ENCODE measurements at regions not wholly inside any gene's neighbourhood (a gene's known extent, or its start where the extent isn't known, plus 50 kb on each side); places are given as distances from the start of the nearest gene placed in this dataset.
A peak's percentile ranks its signal among the peaks of the same experiment; 100 is the strongest.
"Not testable (repeated sequence)": the region's sequence is repeated elsewhere in the genome, so short reads cannot be mapped to it uniquely, and the experiment has no call there.

DNA sequence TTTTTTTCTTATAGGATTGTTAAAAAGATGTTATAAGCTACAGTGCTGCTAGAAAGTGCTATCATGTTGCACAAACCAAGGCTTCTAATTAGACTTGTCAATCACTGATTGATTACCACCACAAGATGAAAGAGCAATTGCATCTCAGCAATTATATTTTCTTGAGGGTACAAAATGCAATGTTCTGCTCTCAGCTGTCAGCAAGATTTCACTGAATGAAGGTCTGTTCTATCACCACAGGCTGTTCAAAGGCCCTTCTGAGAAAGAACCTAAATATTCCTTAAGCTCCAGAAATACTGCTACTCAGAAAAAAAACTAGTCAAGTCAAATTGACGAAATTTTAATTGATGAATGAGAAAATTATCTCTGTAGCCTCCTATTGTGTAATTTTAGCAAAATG is 301.9 kb upstream of the KYNU start:
- no peak for DNase-seq

DNA sequence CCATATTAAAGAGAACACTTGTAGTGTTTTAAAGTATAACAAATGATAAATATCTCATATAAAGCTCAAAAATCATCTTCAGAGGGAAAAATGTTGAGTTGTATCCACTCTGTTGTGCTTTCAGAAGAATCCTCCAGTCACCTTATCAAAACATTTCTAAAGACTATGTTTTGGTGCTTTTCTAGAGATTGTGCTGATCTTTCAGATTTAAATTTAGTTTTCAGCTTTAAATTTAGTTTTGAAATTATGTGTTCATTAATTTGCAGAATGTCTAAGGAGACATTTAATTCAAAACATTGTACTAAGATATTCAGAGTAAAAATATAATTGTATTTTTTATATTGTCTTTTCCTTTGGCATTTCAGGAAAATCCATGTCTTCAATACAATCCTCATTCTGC is 303.1 kb upstream of the KYNU start:
- no peak for DNase-seq

DNA sequence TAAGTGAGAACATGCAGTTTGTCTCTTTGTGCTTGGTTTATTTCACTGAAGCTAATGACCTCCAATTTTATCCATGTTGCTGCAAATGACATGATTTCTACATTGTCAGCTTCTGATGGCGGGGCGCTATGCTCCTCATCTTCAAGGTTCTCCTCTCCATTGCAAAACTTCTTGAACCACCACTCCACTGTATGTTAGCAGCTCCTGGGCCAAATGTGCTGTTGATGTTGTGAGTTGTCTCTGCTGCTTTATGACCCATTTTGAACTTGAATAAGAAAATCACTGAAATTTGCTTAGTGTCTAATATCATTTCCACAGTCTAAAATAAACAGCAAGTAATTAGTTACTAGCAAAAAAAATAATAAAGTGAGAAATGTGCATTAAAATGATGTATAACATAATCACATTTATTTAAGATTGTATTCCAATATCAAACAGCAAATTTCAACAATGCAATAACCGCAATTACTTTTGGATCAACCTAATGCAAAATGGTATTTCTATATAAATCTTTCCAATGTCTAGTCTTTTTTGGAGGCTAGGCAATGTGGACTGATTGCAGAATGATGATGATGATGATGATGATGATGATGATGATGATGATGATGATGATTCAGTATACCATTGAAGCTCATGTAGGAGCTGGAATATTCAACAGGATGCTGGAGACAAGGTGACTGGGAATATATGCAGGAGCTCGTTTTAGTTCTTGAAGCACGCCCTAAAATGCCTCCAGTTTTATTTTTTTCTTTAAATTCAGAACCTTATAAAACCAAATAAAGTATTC is 304.9 kb upstream of the KYNU start:
- DNase-seq = no peak

DNA sequence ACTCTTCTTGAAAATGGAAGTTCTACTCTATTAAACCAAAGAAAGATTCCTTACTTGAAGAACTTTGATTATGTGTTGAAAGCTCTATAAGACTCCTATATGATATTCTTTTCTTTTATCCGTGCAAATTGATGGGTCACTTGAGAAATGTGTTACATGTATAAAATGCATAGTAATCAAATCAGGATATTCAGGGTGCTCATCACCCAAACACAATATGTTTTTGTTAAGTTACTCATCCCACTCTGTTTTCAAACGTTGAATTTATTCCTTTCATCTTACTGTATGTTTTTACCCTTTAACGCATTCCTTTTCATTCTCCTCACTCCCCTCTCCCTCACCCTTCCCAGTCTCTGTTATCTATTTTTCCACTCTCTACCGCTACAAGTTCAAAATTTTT is 305.5 kb upstream of the KYNU start:
- DNase-seq = no peak

DNA sequence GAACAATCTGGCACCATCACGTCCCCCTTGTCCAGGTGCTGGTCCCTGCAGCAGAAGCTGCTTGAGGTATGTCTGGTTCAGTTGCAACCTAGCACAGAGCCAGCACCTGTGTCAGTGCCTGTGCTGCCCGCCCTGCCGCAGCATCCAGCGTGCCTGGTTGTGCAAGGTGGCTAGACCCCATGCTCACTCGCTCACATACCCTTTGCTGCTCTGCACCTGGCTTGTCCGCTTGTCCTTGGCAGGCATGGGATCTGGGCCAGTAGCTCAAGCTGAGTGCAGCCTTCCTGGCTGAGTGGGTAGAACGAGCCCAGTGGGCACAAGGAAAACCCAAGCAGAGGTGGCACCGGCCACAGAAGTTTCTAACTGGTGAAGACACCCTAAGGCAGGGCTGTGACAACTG is 314.6 kb upstream of the KYNU start:
- DNase-seq = no peak

DNA sequence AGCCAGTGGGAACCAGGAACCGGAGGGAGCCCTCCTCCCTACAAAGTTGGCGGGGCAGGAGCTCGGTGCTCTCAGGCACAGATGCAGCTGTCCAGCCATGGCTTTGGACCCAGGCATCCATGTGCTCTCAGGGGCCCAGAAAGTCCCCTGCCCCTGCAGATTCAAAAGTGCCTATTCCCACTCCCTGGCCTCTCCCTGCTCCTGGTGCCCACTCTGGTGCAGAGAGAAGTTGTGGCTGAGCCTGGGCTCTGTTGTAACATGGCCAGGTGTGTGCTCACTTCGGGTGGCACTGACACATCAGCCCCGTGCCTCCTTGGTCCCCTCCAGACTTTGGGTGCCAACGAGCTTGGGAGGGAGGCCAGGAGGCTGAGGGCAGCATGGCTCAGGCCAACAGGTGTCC is 315.8 kb upstream of the KYNU start:
- no peak for DNase-seq

DNA sequence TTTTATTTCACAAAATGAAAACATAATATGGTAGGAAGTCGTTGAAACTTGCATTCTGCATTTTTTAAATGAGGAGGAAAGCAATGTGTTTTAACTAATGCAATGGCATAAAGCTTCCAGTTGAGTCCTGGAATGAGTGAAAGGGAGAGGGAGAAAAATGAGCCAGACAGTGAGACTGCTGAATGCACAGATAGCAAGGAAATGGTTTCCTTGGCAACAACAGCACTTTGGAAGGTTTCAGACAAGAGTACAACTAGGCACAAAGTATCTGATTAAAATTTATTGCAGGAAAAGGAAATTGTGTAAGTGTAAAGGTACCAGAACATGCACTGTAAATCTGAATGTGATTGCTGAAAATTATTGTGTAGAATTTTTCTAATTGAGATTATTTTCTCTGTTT is 320.1 kb upstream of the KYNU start:
- no peak for DNase-seq

DNA sequence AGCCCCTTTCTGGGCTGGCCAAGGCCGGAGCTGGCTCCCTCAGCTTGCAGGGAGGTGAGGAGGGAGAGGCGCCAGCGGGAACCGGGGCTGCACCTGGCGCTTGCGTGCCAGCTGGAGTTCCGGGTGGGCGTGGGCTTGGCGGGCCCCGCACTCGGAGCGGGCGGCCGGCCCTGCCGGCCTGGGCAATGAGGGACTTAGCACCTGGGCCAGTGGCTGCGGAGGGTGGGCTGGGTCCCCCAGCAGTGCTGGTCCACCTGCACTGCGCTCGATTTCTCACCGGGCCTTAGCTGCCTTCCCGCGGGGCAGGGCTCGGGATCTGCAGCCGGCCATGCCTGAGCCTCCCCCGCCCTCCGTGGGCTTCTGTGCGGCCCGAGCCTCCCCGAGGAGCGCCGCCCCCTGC is 331.5 kb upstream of the KYNU start:
- not testable (repeated sequence) for DNase-seq

DNA sequence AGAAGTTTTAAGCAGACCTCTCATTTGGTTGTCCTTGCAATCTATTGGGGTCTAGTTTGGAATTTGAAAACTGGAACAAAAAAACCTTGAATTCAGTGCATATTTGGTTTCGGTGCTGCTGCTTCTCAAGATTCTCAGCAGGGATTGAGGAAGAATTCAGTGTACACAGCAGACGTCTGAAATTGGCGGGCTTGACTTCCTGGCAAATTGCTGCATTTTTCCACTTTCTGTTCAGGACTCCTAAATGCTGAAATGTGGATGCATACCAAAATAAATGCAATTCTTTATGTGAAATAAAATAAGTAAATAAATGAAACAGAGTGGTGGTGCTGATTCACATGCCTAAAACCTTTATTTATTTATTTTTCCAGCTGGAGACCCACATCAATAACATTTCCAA is 332.4 kb upstream of the KYNU start:
- DNase-seq = no peak

DNA sequence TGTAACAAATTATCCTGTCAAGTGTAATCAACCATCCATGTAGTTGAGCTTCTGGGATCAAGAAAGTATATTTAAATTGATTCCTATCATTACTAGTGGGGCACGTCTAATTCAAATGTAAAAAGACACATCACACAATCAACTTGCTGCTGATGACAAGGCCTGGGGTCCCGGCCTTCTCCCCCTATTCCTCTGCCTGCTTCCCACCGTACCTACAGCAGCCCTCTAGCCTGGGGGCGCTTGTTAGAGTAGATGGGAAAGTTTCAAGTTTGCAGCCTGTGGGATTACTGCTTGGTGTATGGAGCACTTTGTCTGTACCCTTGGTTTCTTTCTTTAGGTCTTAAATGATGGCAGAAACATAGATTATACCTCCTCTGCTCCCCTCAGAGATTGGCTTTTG is 333.3 kb upstream of the KYNU start:
- DNase-seq = no peak

DNA sequence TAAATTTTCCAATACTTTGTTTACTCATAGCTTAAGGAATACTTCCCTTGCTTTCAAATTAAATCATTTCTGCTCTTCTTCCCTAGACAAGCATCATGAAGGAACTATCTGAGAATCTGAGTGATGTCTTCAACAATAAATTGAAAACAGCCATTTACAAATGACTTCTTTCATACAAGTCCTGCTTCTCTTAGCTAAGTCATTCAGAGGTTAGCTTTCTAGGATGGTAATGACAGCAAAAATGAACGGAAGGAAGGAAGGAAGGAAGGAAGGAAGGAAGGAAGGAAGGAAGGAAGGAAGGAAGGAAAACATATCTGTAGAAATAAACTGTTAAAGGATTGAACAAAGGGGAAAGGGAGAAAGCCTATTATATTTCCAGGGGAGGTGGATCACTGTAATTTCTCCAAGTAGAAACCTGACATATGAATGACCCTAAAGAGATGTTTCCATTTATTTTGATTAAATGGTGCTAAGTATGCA is 335.0 kb upstream of the KYNU start:
- DNase-seq = no peak

DNA sequence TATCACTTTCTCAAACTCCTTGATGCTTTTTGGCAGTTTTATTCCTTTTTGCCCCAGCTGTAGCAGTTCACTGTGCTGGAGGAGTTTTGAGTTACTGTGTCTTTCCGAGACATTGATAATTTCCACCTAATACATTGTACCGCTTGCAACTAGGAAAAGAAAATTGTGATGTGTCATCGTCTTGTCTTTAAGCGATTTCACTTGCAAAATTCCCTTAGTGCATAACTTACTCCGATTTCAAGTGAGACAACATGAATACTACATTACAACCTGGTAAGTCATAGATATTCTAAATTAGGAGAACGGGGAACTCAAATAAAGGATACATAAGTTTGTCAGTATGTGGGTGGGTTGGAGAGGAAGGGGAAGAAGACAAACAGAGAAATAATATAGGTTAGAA is 340.5 kb upstream of the KYNU start:
- no peak for DNase-seq

DNA sequence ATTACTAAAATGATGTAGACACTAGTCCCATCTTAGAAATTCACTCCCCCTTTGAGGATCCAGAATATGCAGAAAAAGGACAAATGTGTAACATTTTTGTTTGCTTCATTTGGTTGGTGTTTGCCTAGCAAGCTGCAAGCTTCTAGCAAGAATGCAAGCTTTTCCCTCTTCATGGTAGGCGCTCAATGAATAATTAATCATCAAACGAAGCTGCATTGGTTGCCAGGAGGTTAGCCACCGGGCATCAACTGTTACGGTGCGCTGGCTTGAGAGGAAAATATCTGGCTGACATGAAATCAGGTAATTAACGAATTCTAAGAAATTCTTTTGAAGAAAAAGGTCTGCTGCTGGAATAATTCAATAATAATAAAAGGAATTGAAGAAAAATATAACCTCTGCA is 341.0 kb upstream of the KYNU start:
- peak; percentile 9 for DNase-seq

DNA sequence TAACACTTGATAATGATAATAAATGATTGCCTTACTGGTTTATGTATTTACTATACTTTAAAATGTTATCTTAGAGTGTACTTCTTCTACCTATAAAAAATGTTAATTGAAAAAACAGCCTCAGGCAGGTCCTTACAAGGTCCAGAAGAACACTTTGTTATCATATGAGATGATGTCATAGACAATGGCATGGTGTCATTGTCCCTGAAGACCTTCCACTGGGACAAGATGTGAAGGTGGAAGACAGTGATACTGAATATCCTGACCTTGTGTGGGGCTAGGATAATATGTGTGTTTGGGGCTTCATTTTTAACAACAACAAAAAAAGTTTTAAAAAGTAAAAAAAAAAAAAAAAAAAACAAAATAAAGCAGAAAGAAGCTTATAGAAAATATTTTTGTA is 342.2 kb upstream of the KYNU start:
- DNase-seq = no peak

DNA sequence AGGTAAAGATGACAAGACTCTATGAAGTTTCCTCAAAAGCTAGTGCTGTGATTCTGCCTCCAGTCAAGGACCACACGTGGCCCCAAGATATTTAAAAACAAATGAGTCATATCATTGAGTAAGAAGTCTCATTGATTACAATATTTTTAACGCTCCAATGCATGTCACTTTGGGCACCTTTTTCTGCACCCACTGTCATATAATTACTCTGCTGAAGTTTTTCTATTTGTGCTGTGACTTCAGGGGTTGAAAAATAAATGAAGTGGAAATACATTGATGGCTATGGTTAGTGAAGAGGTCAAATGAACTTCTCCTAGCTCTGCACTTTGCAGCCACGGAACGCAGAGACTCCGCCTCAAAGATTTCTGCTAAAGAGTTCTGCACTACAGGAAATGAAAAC is 344.3 kb upstream of the KYNU start:
- no peak for DNase-seq

DNA sequence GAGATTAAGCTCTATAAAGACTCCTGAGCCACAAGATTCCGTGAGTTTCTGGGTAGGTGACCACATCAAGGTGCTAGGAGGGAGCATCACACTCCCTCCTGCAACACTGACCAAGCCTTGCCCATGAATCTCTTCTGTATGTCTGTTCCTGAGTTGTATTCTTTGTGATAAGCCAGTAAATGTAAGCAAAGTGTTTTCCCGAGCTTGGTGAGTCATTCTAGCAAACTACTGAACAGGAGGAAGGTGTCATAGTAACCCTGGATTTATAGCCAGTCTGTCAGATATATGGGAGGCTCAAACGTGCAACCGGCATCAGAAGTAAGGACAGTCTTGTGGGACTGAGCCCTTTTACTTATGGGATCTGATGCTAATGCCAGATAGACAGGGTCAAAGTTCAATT is 346.1 kb upstream of the KYNU start:
- DNase-seq = no peak

DNA sequence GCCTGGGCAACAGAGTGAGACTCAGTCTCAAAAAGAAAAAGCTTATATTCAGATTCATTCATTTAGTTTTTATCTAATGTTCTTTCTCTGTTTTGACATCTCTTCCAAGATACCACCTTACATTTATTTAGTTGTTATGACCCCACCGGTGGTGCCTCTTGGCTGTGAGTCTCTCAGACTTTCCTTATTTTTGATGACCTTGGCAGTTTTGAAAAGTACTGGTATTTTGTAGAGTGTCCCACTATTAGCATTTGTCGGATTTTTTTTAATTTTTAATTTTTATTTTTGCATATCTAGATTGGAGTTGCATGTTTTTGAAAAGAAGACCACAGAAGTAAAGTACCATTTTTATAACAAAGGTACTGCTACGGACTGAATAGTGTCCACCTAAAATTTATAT is 351.7 kb upstream of the KYNU start:
- DNase-seq = no peak

DNA sequence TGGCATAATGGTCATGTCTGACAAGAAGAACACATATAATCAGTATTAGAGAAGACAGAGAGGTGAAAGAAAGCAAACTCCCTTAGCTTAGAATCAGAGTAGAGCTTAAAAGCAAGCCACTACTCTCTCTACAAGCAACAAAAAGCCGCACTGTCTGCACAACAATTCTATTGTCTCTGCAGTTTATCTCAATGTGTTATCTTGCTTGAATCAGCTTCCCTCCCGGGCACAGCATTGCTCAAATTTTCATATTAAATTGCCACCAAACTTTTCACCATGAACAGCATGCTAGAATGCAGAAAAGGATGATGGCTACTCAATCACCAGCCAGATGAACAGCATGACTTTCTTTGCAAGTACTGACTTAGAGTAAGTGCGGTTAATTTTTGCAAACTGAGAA is 356.0 kb upstream of the KYNU start:
- DNase-seq = no peak

DNA sequence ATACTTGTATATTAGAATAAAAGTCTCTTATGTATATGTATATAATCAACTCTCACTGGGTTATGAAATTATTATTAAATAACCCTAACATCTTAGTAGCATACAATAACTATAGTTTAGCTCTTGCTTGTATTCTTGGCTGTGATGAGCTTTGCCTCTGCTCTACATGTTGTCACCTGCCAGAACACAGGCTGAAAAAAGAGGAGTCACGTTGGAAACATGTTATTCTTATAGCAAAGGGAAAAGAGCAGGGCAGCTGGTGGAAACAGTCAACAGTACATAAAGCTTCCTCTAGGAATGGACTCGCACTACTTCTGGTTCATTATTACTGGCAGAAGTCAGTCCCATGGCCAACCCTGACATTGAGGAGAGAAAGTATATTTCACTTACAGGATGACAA is 362.0 kb upstream of the KYNU start:
- no peak for DNase-seq

DNA sequence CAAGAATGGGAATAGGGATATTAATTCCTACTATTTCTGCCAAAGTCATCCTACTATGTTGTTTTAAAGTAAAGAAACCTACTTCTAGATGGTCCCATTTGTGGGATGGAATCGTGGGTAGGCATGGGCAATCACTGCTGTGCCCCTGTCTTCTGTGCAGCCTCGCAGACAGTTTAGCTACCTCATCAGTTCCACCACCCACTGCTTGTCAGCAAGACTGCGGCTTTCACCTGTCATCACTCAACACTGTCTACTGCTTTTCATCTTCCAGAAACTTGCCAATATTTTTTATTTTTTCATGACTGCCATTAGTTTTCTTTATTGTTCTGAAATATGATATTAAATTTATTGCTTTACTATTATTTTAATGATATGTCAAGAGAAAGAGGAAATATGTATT is 368.1 kb upstream of the KYNU start:
- no peak for DNase-seq

DNA sequence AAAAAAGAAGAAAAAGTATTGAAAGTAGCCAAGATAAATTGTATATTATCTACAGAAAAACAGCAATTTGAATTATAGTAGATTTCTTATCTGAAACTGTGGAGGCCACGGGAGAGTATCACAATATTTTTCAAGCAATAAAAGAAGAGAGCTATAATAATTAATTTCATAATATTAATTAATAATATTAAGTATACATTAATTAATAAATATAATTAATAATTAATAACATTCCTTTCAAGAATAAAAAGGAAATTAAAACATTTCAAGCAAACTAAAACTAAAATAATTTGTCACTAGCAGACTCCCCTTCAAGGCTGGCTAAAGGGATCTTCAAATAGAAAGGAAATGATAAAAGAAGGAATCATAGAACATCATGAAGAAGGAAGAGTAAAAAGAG is 372.7 kb upstream of the KYNU start:
- no peak for DNase-seq

DNA sequence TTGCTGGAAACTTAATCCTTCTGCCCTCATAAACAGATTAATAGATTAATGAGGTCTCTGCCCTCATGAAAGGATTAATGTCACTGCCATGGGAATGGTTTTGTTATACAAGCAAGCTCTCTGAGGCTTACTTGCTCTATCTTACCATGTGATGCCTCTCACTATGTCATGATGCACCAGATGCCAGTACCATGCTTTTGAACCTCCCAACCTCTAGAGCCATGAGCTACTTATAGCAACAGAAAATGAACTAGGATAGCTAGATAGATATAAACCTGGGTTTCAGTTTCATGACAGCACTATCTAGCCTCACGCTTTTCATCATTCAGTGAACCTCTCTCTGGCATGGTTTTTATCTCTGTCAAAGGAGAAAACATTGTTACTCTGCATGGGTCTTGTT is 371.6 kb upstream of the LRP1B start:
- no peak for DNase-seq

DNA sequence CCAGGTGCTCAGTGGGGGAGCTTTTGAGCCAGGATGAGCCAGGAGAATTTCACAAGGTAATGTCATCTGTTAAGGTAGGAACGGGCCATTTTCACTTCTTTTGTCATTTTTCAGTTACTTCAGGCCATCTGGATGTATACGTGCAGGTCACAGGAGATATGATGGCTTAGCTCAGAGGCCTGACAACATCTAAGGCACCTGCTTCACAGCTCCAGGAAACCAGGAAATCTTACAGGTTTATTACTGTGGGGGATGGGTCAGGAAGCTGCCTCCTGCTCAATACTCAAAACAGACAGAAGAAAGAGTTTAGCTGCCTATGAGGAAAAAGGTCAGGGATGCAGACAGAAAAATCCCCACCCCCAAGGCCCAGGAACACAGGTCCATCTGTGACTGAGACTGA is 364.3 kb upstream of the LRP1B start:
- DNase-seq = no peak

DNA sequence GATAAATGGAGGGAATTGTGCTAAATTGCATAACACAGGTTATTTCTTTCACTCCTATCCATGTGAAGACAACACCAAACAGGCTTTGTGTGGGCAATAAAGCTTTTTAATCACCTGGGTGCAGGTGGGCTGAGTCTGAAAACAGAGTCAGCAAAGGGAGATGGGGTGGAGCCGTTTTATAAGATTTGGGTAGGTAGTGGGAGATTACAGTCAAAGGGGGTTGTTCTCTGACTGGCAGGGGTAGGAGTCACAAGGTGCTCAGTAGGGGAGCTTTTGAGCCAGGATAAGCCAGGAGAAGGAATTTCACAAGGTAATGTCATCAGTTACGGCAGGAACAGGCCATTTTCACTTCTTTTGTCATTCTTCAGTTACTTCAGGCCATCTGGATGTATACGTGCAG is 358.8 kb upstream of the LRP1B start:
- not testable (repeated sequence) for DNase-seq

DNA sequence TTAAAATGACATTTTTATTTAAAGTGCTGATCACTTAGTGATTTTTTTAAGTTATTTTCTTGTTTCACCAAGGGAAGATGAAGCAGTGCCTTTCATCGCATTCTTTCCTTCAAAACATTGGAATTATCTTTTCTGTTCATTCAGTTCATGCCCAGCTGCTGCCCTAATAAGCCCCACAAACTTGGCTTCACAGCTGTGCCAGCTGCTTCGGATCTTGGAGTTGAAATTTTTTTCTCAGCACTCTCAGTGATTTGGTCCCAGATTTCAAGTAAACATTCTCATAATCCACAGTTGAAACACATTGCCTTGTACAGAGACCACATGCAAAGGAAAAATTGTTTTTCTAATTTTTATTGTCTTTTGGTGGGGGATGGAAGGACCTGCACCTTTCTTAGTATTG is 353.3 kb upstream of the LRP1B start:
- no peak for DNase-seq

All from renal pelvis (tissue), 1 donor.